Panc1 (cell line): ENCODE measurements at regions not wholly inside any gene's neighbourhood (a gene's known extent, or its start where the extent isn't known, plus 50 kb on each side); places are given as distances from the start of the nearest gene placed in this dataset.

ENCODE experiments used
- POLR2AphosphoS5 ChIP-seq: IDR thresholded peaks from 2 replicates; pipeline ENCODE4 v1.6.1; 2012; ENCODE audit warnings: mild to moderate bottlenecking, low read depth, low read length, moderate library complexity
- REST ChIP-seq, 2 experiments: IDR thresholded peaks; 2 replicates each; pipeline ENCODE4 v1.6.1; 2011 to 2012; ENCODE audit warnings: low read depth in 2 of 2, control low read depth in 1 of 2, low read length in 1 of 2, mild to moderate bottlenecking in 1 of 2, moderate library complexity in 1 of 2; ENCODE audit not compliant: insufficient read depth in 1 of 2
- SIN3A ChIP-seq: IDR thresholded peaks from 2 replicates; pipeline ENCODE4 v1.6.1; 2012; ENCODE audit warnings: low read depth, mild to moderate bottlenecking, low read length, moderate library complexity, borderline replicate concordance; ENCODE audit not compliant: insufficient read depth
- TF ChIP-seq, protein P1 (sequence below): fragments of 450-650 bp; IDR thresholded peaks from 2 replicates; pipeline ENCODE4 v1.5.1; 2017; ENCODE audit warnings: mild to moderate bottlenecking

- TF ChIP-seq, protein P1, sequence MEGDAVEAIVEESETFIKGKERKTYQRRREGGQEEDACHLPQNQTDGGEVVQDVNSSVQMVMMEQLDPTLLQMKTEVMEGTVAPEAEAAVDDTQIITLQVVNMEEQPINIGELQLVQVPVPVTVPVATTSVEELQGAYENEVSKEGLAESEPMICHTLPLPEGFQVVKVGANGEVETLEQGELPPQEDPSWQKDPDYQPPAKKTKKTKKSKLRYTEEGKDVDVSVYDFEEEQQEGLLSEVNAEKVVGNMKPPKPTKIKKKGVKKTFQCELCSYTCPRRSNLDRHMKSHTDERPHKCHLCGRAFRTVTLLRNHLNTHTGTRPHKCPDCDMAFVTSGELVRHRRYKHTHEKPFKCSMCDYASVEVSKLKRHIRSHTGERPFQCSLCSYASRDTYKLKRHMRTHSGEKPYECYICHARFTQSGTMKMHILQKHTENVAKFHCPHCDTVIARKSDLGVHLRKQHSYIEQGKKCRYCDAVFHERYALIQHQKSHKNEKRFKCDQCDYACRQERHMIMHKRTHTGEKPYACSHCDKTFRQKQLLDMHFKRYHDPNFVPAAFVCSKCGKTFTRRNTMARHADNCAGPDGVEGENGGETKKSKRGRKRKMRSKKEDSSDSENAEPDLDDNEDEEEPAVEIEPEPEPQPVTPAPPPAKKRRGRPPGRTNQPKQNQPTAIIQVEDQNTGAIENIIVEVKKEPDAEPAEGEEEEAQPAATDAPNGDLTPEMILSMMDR, result no peak
- TF ChIP-seq POLR2AphosphoS5 (no peak), REST (IDR thresholded peaks at IDR 0.05; ENCODE audit: insufficient read depth in 1 of 2, low read depth in 2 of 2, low read length in 1 of 2) (no peak), SIN3A (no peak)
These were observed 65.5 kb upstream of the VWC2 start for GRCh38 chr7:49707891-49708290.
